GM23248 (cell line): ENCODE measurements at regions not wholly inside any gene's neighbourhood (a gene's known extent, or its start where the extent isn't known, plus 50 kb on each side); places are given as distances from the start of the nearest gene placed in this dataset.

Source experiments
- EZH2 ChIP-seq: fragments of 200-600 bp; sonication (generic); IDR thresholded peaks from 2 replicates; pipeline ENCODE4 v1.6.1; 2018; ENCODE audit warnings: antibody characterized with exemption, mild to moderate bottlenecking; ENCODE audit not compliant: insufficient read depth, poor library complexity, severe bottlenecking
- EZH2phosphoT487 ChIP-seq: fragments of 200-600 bp; sonication (generic); IDR thresholded peaks from 2 replicates; pipeline ENCODE4 v1.6.1; 2018; ENCODE audit warnings: antibody characterized with exemption, moderate library complexity, mild to moderate bottlenecking, low read depth; ENCODE audit not compliant: insufficient read depth

- no peak for TF ChIP-seq EZH2
- no peak for TF ChIP-seq EZH2phosphoT487
These were observed 106.7 kb downstream of the KIF26A start for GRCh38 chr14:104245075-104245474.
